PC-9 (cell line): ENCODE measurements at regions not wholly inside any gene's neighbourhood (a gene's known extent, or its start where the extent isn't known, plus 50 kb on each side); places are given as distances from the start of the nearest gene placed in this dataset.

Experiments used
- EZH2 ChIP-seq: fragments of 200-600 bp; sonication (generic); IDR thresholded peaks from 2 replicates; pipeline ENCODE4 v1.8.0; 2017; ENCODE audit warnings: antibody characterized with exemption, low read depth
- TF ChIP-seq, protein P1 (sequence below): fragments of 200-600 bp; sonication (generic); conservative IDR thresholded peaks from 2 replicates; pipeline ENCODE4 v1.6.1; 2017; ENCODE audit warnings: mixed run types, antibody characterized with exemption, mild to moderate bottlenecking, moderate library complexity

DNA sequence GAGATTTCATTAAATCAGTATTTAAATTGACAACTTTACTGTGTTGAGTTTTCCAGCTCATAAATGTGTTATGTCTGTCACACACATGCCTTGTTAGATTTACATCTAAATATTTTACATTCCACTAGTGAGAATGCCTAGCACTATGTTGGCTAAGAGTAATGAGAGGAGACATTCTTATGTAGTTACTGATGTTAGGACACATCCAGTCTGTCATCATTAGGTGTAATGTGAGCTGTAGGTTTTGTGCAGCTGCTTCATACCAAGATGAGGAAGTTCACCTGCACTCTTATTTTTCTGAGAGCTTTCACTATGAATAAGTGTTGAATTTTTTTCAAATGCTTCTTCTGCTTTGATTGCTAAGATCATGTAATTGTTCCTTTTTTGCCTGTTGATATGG lies 218.0 kb upstream of the IGFBP3 start:
- TF ChIP-seq, protein P1, sequence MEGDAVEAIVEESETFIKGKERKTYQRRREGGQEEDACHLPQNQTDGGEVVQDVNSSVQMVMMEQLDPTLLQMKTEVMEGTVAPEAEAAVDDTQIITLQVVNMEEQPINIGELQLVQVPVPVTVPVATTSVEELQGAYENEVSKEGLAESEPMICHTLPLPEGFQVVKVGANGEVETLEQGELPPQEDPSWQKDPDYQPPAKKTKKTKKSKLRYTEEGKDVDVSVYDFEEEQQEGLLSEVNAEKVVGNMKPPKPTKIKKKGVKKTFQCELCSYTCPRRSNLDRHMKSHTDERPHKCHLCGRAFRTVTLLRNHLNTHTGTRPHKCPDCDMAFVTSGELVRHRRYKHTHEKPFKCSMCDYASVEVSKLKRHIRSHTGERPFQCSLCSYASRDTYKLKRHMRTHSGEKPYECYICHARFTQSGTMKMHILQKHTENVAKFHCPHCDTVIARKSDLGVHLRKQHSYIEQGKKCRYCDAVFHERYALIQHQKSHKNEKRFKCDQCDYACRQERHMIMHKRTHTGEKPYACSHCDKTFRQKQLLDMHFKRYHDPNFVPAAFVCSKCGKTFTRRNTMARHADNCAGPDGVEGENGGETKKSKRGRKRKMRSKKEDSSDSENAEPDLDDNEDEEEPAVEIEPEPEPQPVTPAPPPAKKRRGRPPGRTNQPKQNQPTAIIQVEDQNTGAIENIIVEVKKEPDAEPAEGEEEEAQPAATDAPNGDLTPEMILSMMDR = no peak
- no peak for TF ChIP-seq EZH2
